CD4-positive, alpha-beta T cell (primary cell): ENCODE measurements at regions not wholly inside any gene's neighbourhood (a gene's known extent, or its start where the extent isn't known, plus 50 kb on each side); places are given as distances from the start of the nearest gene placed in this dataset.

Experiments
- ATAC-seq: fragments of 200-7000 bp; cut with Tn5 transposase; one replicate; pipeline ENCODE4 v1.10.0; 2022; ENCODE audit warnings: mild to moderate bottlenecking; ENCODE audit not compliant: poor library complexity
- CTCF ChIA-PET: fragments of 350-600 bp; sonication (Branson Sonifier 250); formaldehyde crosslinking; loops from one replicate; lab custom pipeline; 2021; ENCODE audit warnings: antibody characterized with exemption, inconsistent platforms; lab: Charles Lee
- POLR2A ChIA-PET: fragments of 350-600 bp; sonication (Branson Sonifier 250); formaldehyde crosslinking; loops from one replicate; lab custom pipeline; 2021; ENCODE audit warnings: antibody characterized with exemption, inconsistent platforms; lab: Charles Lee
- DNase-seq, 14 experiments: peaks; one replicate each; pipeline ENCODE4 v3.0.0-alpha.2; 2013 to 2020; ENCODE audit warnings: mixed read lengths in 2 of 14
- H3K27ac ChIP-seq, 2 donors: one replicate each; pipeline versions ENCODE4 v1.5.1 to v1.7.0; 2013; ENCODE audit warnings: low read length in 2 of 2, low read depth in 1 of 2, mild to moderate bottlenecking in 1 of 2
- H3K27me3 ChIP-seq, 2 experiments: 1 replicate in 1 of 2; 2 replicates in 1 of 2; pipeline versions ENCODE4 v1.6.1 to v1.7.0; 2013; ENCODE audit warnings: low read length in 2 of 2, control low read depth in 1 of 2, mild to moderate bottlenecking in 1 of 2, moderate library complexity in 1 of 2; ENCODE audit not compliant: insufficient read depth in 2 of 2, control insufficient read depth in 1 of 2
- H3K36me3 ChIP-seq: one replicate; pipeline ENCODE4 v1.6.1; 2013; ENCODE audit warnings: low read length, control low read depth; ENCODE audit not compliant: insufficient read depth
- H3K4me1 ChIP-seq: one replicate; pipeline ENCODE4 v1.6.1; 2013; ENCODE audit warnings: low read length, control low read depth; ENCODE audit not compliant: insufficient read depth
- H3K4me3 ChIP-seq: one replicate; pipeline ENCODE4 v1.5.1; 2013; ENCODE audit warnings: mild to moderate bottlenecking, low read length, moderate library complexity
- H3K9me3 ChIP-seq, 2 experiments: 1 replicate in 1 of 2; 2 replicates in 1 of 2; pipeline versions ENCODE4 v1.6.1 to v1.7.0; 2013; ENCODE audit warnings: low read length in 2 of 2, mild to moderate bottlenecking in 2 of 2, control low read depth in 1 of 2, moderate library complexity in 1 of 2; ENCODE audit not compliant: control insufficient read depth in 1 of 2, insufficient read depth in 1 of 2
- H3K27ac Mint-ChIP-seq: one replicate; pipeline ENCODE4 v1.8.0; 2020; ENCODE audit warnings: mixed read lengths
- H3K27me3 Mint-ChIP-seq: one replicate; pipeline ENCODE4 v1.8.0; 2021; ENCODE audit warnings: mixed read lengths
- H3K36me3 Mint-ChIP-seq: one replicate; pipeline ENCODE4 v1.8.0; 2021; ENCODE audit warnings: low read depth, mixed read lengths
- H3K4me1 Mint-ChIP-seq: one replicate; pipeline ENCODE4 v1.8.0; 2021; ENCODE audit warnings: low read depth, mixed read lengths
- H3K4me3 Mint-ChIP-seq: one replicate; pipeline ENCODE4 v1.8.0; 2020; ENCODE audit warnings: mild to moderate bottlenecking, mixed read lengths
- H3K9me3 Mint-ChIP-seq: one replicate; pipeline ENCODE4 v1.8.0; 2020; ENCODE audit warnings: mixed read lengths
- CTCF ChIP-seq: fragments of 200-600 bp; IDR thresholded peaks from one replicate; pipeline ENCODE4 v1.8.0; 2022; ENCODE audit warnings: antibody characterized with exemption, mild to moderate bottlenecking
- intact Hi-C, 2 experiments: fragments of 100-400 bp; cut with DNase I in 1 of 2; cut with micrococcal nuclease in 1 of 2; formaldehyde crosslinking; loops; one replicate each; pipeline versions ENCODE4 v1.15.1 to v1.9.0; 2023 to 2025; cut with DNase I, micrococcal nuclease

DNA sequence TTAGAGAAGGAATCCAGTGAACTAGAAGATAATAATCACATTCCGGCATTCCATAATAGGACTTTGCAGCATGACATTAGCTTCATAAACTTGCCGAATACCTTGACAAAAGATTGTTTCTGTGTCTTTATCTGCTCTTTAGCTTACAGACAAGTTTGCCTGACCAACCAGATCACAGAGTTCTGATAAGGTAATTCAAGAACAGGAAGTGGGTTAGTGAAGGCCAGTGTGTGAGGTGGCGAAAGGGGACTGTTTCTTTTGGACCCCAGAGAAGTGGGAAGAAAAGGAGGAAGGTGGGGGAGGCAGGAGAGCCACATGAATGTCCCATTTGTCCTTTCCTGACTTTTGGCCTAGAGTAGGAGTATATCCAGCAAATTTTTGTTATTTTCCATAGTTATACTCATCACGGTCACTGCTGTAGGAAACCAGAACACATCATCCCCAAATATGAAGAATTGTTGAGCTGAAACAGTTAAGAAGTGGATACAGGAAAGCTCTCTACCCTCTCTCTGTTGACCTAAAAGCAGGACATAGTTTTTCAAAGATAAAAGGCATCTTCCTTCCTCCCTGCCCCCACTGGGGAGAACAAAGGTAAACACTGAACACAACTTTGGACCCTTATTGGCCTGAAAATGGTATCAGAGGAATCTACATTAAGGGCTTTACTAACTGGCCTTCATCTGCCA, 72.4 kb upstream of the TNFAIP3 start:
- no peaks in the 10 kb centered on the region for H3K27me3 ChIP-seq
- peaks cover 49% of the 10 kb centered on the region for H3K4me1 ChIP-seq
- H3K27me3 Mint-ChIP-seq, result no peaks in the 10 kb centered on the region
- ATAC-seq (no peak), DNase-seq (peak in 1 of 14 experiments; percentile 19)
- TF ChIP-seq CTCF, result no peak
- no peak overlapping the region for H3K4me3 Mint-ChIP-seq
- H3K4me1 Mint-ChIP-seq, result peaks cover 82% of the 10 kb centered on the region
- H3K4me3 ChIP-seq, result no peak overlapping the region
- H3K9me3 Mint-ChIP-seq, result no peaks in the 10 kb centered on the region
- ChIA-PET POLR2A (interaction anchor here (0.7 to 3.1 kb wide), 3 partner anchors 45 to 87 kb away, joined by 3 to 15 read pairs (median 4); partner anchors contain the start of gene TNFAIP3), CTCF (interaction anchor here (0.7 to 1.9 kb wide), 5 partner anchors 10 to 86 kb away, joined by 4 to 6 read pairs (median 4); partner anchors contain the start of gene TNFAIP3)
- intact Hi-C loops, result no loop called here
- peak overlapping the region; percentile 45 for H3K27ac Mint-ChIP-seq
- H3K36me3 Mint-ChIP-seq, result no peaks in the 10 kb centered on the region
- H3K36me3 ChIP-seq, result no peaks in the 10 kb centered on the region
- H3K27ac ChIP-seq, result peak overlapping the region in 1 of 2 donors; percentile 7
- H3K9me3 ChIP-seq, result no peaks in the 10 kb centered on the region

DNA sequence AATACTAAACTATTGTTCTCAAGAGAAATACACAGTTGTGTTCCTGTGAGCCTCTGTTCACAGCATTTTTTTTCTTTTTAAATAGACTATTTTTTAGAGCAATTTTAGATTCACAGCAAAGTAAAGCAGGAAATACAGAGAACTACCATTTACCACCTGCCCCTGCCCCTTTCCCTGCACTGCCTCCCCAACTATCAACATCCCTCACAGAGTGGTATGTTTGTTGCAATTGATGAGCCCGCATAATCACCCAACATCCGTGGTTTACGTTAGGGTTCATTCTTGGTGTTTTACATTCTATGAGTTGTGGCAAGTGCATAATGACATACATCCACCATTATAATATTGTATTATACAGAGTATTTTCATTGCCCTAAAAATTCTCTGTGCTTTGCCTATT, 71.6 kb upstream of the TNFAIP3 start:
- Histone ChIP-seq H3K36me3 (no peaks in the 10 kb centered on the region), H3K9me3 (no peaks in the 10 kb centered on the region), H3K27ac (no peak overlapping the region), H3K4me1 (peaks cover 52% of the 10 kb centered on the region), H3K4me3 (no peak overlapping the region), H3K27me3 (no peaks in the 10 kb centered on the region)
- DNase-seq (peak in 1 of 14 experiments; percentile 23), ATAC-seq (peak; percentile 14)
- Mint-ChIP-seq H3K9me3 (no peaks in the 10 kb centered on the region), H3K27me3 (no peaks in the 10 kb centered on the region), H3K36me3 (no peaks in the 10 kb centered on the region), H3K27ac (peak overlapping the region; percentile 3), H3K4me3 (no peak overlapping the region), H3K4me1 (peaks cover 82% of the 10 kb centered on the region)
- POLR2A ChIA-PET, result interaction anchor here (1.0 to 3.1 kb wide), 3 partner anchors 28 to 87 kb away, joined by 3 to 15 read pairs (median 4); partner anchors contain the start of gene TNFAIP3
- intact Hi-C loops, result no loop called here
- TF ChIP-seq CTCF, result no peak
- CTCF ChIA-PET, result interaction anchor here (1.0 kb wide), 1 partner anchor 9 kb away, joined by 4 read pairs; no protein-coding TSS in a partner anchor

- H3K27ac Mint-ChIP-seq, result peak overlapping the region; percentile 78
- DNase-seq (no peak), ATAC-seq (no peak)
- H3K9me3 ChIP-seq, result no peaks in the 10 kb centered on the region
- H3K4me3 Mint-ChIP-seq, result no peak overlapping the region
- H3K27ac ChIP-seq, result no peak overlapping the region
- H3K4me1 ChIP-seq, result peaks cover 36% of the 10 kb centered on the region
- H3K27me3 ChIP-seq, result no peaks in the 10 kb centered on the region
- ChIA-PET CTCF (interaction anchor here (0.8 to 3.7 kb wide), 15 partner anchors 11 to 146 kb away, joined by 3 to 52 read pairs (median 7); partner anchors contain the start of gene TNFAIP3), POLR2A (interaction anchor here (1.1 to 4.2 kb wide), 6 partner anchors 22 to 90 kb away, joined by 3 to 141 read pairs (median 14); partner anchors contain the start of gene TNFAIP3)
- intact Hi-C loops, result loop anchor here (2.0 kb wide), 3 partner anchors 91 to 177 kb away; no protein-coding TSS in a partner anchor
- H3K27me3 Mint-ChIP-seq, result no peaks in the 10 kb centered on the region
- H3K4me3 ChIP-seq, result no peak overlapping the region
- no peaks in the 10 kb centered on the region for H3K9me3 Mint-ChIP-seq
- no peaks in the 10 kb centered on the region for H3K36me3 Mint-ChIP-seq
- peaks cover 75% of the 10 kb centered on the region for H3K4me1 Mint-ChIP-seq
- no peak for TF ChIP-seq CTCF
- no peaks in the 10 kb centered on the region for H3K36me3 ChIP-seq
Measured at GRCh38 chr6:137798261-137798660, 68.8 kb upstream of the TNFAIP3 start.
